WTC11 (cell line): ENCODE measurements at regions not wholly inside any gene's neighbourhood (a gene's known extent, or its start where the extent isn't known, plus 50 kb on each side); places are given as distances from the start of the nearest gene placed in this dataset.

ENCODE experiments used
- ATAC-seq: fragments of 200-7000 bp; cut with Tn5 transposase; 2 replicates; pipeline ENCODE4 v1.10.0; 2021; ENCODE audit warnings: mild to moderate bottlenecking, moderate library complexity
- CTCF ChIA-PET: fragments of 300-600 bp; sonication (Branson Sonifier 250); formaldehyde crosslinking; loops from one replicate; lab custom pipeline; 2021; ENCODE audit warnings: antibody characterized with exemption; lab: Charles Lee
- POLR2A ChIA-PET: fragments of 350-600 bp; sonication (Branson Sonifier 250); formaldehyde crosslinking; loops from one replicate; lab custom pipeline; 2021; ENCODE audit warnings: antibody characterized with exemption; lab: Charles Lee
- DNase-seq: peaks from one replicate; pipeline ENCODE4 v3.0.0; 2021; ENCODE audit warnings: low spot score
- H3K27ac Mint-ChIP-seq: 2 replicates; pipeline ENCODE4 v1.8.0; 2021; ENCODE audit warnings: mixed read lengths
- H3K27me3 Mint-ChIP-seq: 2 replicates; pipeline ENCODE4 v1.8.0; 2021; ENCODE audit warnings: low read depth, mild to moderate bottlenecking, moderate library complexity, mixed read lengths
- H3K36me3 Mint-ChIP-seq: 2 replicates; pipeline ENCODE4 v1.8.0; 2021; ENCODE audit warnings: mixed read lengths
- H3K4me1 Mint-ChIP-seq: 2 replicates; pipeline ENCODE4 v1.8.0; 2022; ENCODE audit warnings: mixed read lengths
- H3K4me3 Mint-ChIP-seq: 2 replicates; pipeline ENCODE4 v1.8.0; 2021; ENCODE audit warnings: mild to moderate bottlenecking, moderate library complexity, mixed read lengths
- H3K9me3 Mint-ChIP-seq: 2 replicates; pipeline ENCODE4 v1.8.0; 2021; ENCODE audit warnings: mixed read lengths
- ARID4B ChIP-seq: sonication (generic); formaldehyde crosslinking; IDR thresholded peaks from 2 replicates; pipeline ENCODE4 v1.8.0; 2023; ENCODE audit warnings: missing genetic modification reagents, mild to moderate bottlenecking, borderline replicate concordance
- FOXK1 ChIP-seq: sonication (generic); formaldehyde crosslinking; IDR thresholded peaks from 2 replicates; pipeline ENCODE4 v1.8.0; 2022; ENCODE audit warnings: mild to moderate bottlenecking, moderate library complexity, missing genetic modification reagents
- IRF2 ChIP-seq: sonication (generic); formaldehyde crosslinking; IDR thresholded peaks from 2 replicates; pipeline ENCODE4 v1.8.0; 2022; ENCODE audit warnings: low read depth, missing genetic modification reagents, borderline replicate concordance
- JAZF1 ChIP-seq: fragments of 250-450 bp; sonication (Bioruptor Pico); IDR thresholded peaks from 2 replicates; pipeline ENCODE4 v1.9.0; 2021; ENCODE audit warnings: moderate library complexity, mild to moderate bottlenecking, inconsistent platforms
- MYBL2 ChIP-seq: sonication (generic); formaldehyde crosslinking; IDR thresholded peaks from 2 replicates; pipeline ENCODE4 v1.8.1; 2023; ENCODE audit warnings: mild to moderate bottlenecking, moderate library complexity, missing genetic modification reagents
- NFE2L1 ChIP-seq: sonication (generic); formaldehyde crosslinking; IDR thresholded peaks from 2 replicates; pipeline ENCODE4 v1.8.1; 2023; ENCODE audit warnings: missing genetic modification reagents
- NR3C1 ChIP-seq: sonication (generic); formaldehyde crosslinking; conservative IDR thresholded peaks from 2 replicates; pipeline ENCODE4 v1.8.1; 2023; ENCODE audit warnings: low read depth, mild to moderate bottlenecking, missing genetic modification reagents
- PRRX2 ChIP-seq: fragments of 250-450 bp; sonication (Bioruptor Pico); IDR thresholded peaks from 2 replicates; pipeline ENCODE4 v1.8.0; 2021; ENCODE audit warnings: mild to moderate bottlenecking
- RELA ChIP-seq: sonication (generic); formaldehyde crosslinking; IDR thresholded peaks from 2 replicates; pipeline ENCODE4 v1.8.1; 2022; ENCODE audit warnings: missing genetic modification reagents, mild to moderate bottlenecking, borderline replicate concordance
- SMAD4 ChIP-seq: sonication (generic); formaldehyde crosslinking; IDR thresholded peaks from 2 replicates; pipeline ENCODE4 v1.8.0; 2022; ENCODE audit warnings: mild to moderate bottlenecking, missing genetic modification reagents
- USF2 ChIP-seq: sonication (generic); formaldehyde crosslinking; IDR thresholded peaks from 2 replicates; pipeline ENCODE4 v1.8.1; 2023; ENCODE audit warnings: mild to moderate bottlenecking, missing genetic modification reagents, moderate library complexity
- ZNF219 ChIP-seq: sonication (generic); formaldehyde crosslinking; IDR thresholded peaks from 2 replicates; pipeline ENCODE4 v1.8.0; 2023; ENCODE audit warnings: missing genetic modification reagents, mild to moderate bottlenecking, borderline replicate concordance
- ZNF423 ChIP-seq: fragments of 250-450 bp; sonication (Bioruptor Pico); IDR thresholded peaks from 2 replicates; pipeline ENCODE4 v2.1.2; 2022; ENCODE audit warnings: mild to moderate bottlenecking, moderate library complexity
- TF ChIP-seq, protein P1 (sequence below): sonication (generic); formaldehyde crosslinking; IDR thresholded peaks from 2 replicates; pipeline ENCODE4 v1.8.0; 2022; ENCODE audit warnings: missing genetic modification reagents
- TF ChIP-seq, protein P2 (sequence below): fragments of 250-450 bp; sonication (Bioruptor Pico); conservative IDR thresholded peaks from 2 replicates; pipeline ENCODE4 v1.9.0; 2021; ENCODE audit warnings: mild to moderate bottlenecking
- TF ChIP-seq, protein P3 (sequence below): sonication (generic); formaldehyde crosslinking; IDR thresholded peaks from 2 replicates; pipeline ENCODE4 v1.8.1; 2023; ENCODE audit warnings: mild to moderate bottlenecking, missing genetic modification reagents, borderline replicate concordance

- TF ChIP-seq, protein P1, sequence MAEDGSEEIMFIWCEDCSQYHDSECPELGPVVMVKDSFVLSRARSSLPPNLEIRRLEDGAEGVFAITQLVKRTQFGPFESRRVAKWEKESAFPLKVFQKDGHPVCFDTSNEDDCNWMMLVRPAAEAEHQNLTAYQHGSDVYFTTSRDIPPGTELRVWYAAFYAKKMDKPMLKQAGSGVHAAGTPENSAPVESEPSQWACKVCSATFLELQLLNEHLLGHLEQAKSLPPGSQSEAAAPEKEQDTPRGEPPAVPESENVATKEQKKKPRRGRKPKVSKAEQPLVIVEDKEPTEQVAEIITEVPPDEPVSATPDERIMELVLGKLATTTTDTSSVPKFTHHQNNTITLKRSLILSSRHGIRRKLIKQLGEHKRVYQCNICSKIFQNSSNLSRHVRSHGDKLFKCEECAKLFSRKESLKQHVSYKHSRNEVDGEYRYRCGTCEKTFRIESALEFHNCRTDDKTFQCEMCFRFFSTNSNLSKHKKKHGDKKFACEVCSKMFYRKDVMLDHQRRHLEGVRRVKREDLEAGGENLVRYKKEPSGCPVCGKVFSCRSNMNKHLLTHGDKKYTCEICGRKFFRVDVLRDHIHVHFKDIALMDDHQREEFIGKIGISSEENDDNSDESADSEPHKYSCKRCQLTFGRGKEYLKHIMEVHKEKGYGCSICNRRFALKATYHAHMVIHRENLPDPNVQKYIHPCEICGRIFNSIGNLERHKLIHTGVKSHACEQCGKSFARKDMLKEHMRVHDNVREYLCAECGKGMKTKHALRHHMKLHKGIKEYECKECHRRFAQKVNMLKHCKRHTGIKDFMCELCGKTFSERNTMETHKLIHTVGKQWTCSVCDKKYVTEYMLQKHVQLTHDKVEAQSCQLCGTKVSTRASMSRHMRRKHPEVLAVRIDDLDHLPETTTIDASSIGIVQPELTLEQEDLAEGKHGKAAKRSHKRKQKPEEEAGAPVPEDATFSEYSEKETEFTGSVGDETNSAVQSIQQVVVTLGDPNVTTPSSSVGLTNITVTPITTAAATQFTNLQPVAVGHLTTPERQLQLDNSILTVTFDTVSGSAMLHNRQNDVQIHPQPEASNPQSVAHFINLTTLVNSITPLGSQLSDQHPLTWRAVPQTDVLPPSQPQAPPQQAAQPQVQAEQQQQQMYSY: no peak
- TF ChIP-seq USF2 (CRISPR knock-in tag) (no peak), NFE2L1 (CRISPR knock-in tag) (no peak), MYBL2 (CRISPR knock-in tag) (no peak), ZNF219 (CRISPR knock-in tag) (no peak), IRF2 (CRISPR knock-in tag) (no peak), SMAD4 (no peak)
- TF ChIP-seq, protein P2, sequence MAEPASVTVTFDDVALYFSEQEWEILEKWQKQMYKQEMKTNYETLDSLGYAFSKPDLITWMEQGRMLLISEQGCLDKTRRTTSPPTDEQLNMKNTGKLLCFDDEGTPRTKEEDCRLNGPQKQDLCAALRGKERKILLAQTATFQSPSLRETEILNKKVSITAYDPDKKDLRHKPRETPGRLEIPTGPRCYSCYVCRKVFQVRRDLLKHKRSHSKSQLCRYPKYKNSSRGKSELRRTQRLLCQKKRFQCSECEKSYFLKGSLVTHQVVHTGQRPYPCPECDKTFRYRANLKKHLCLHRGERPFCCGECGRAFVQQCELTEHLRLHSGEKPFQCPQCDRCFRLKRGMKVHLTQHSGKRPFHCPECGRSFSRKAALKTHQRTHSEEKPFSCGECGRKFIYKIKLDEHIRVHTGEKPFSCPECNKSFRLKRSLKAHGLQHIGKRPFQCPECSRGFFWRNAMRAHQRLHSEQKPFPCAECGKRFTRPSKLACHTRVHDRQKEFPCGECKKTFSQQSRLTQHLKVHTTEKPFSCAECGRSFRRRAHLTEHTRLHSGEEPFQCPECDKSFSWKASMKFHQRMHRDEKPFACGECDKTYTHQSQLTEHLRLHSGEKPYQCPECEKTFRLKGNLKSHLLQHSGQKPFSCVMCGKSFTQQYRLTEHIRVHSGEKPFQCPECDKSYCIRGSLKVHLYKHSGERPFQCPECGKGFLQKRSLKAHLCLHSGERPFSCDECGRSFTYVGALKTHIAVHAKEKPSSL (CRISPR knock-in tag): no peak
- TF ChIP-seq, all 79 proteins: peak for 0
These were observed 73.1 kb upstream of the FBRSL1 start (continued) for GRCh38 chr12:132416827-132417226.

- Mint-ChIP-seq H3K27ac (no peak overlapping the region), H3K9me3 (no peaks in the 10 kb centered on the region), H3K36me3 (no peaks in the 10 kb centered on the region), H3K4me1 (no peaks in the 10 kb centered on the region), H3K27me3 (peaks cover 52% of the 10 kb centered on the region), H3K4me3 (no peak overlapping the region)
- no peak for ATAC-seq
- ChIA-PET POLR2A (no interaction called here), CTCF (interaction anchor here (0.6 to 3.7 kb wide), 15 partner anchors 12 to 263 kb away, joined by 3 to 66 read pairs (median 16); no protein-coding TSS in a partner anchor)
- TF ChIP-seq, protein P2 (CRISPR knock-in tag): no peak
- no peak for TF ChIP-seq NR3C1 (CRISPR knock-in tag)
- TF ChIP-seq ARID4B (CRISPR knock-in tag): no peak
- no peak for TF ChIP-seq RELA (CRISPR knock-in tag)
- TF ChIP-seq, protein P3, sequence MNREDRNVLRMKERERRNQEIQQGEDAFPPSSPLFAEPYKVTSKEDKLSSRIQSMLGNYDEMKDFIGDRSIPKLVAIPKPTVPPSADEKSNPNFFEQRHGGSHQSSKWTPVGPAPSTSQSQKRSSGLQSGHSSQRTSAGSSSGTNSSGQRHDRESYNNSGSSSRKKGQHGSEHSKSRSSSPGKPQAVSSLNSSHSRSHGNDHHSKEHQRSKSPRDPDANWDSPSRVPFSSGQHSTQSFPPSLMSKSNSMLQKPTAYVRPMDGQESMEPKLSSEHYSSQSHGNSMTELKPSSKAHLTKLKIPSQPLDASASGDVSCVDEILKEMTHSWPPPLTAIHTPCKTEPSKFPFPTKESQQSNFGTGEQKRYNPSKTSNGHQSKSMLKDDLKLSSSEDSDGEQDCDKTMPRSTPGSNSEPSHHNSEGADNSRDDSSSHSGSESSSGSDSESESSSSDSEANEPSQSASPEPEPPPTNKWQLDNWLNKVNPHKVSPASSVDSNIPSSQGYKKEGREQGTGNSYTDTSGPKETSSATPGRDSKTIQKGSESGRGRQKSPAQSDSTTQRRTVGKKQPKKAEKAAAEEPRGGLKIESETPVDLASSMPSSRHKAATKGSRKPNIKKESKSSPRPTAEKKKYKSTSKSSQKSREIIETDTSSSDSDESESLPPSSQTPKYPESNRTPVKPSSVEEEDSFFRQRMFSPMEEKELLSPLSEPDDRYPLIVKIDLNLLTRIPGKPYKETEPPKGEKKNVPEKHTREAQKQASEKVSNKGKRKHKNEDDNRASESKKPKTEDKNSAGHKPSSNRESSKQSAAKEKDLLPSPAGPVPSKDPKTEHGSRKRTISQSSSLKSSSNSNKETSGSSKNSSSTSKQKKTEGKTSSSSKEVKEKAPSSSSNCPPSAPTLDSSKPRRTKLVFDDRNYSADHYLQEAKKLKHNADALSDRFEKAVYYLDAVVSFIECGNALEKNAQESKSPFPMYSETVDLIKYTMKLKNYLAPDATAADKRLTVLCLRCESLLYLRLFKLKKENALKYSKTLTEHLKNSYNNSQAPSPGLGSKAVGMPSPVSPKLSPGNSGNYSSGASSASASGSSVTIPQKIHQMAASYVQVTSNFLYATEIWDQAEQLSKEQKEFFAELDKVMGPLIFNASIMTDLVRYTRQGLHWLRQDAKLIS (CRISPR knock-in tag): no peak
- TF ChIP-seq JAZF1 (CRISPR knock-in tag): no peak
- TF ChIP-seq PRRX2 (CRISPR knock-in tag): no peak
- no peak for TF ChIP-seq ZNF423
- TF ChIP-seq FOXK1 (CRISPR knock-in tag): no peak
- DNase-seq: no peak
These were observed 73.8 kb upstream of the FBRSL1 start for GRCh38 chr12:132416121-132416673.
